GM12872 (cell line): ENCODE measurements at regions not wholly inside any gene's neighbourhood (a gene's known extent, or its start where the extent isn't known, plus 50 kb on each side); places are given as distances from the start of the nearest gene placed in this dataset.

Experiments
- TF ChIP-seq, protein P1 (sequence below): IDR thresholded peaks from 3 replicates; pipeline ENCODE4 v1.5.1; 2011; ENCODE audit warnings: low read depth, mild to moderate bottlenecking, low read length, moderate library complexity; ENCODE audit not compliant: insufficient read depth

DNA sequence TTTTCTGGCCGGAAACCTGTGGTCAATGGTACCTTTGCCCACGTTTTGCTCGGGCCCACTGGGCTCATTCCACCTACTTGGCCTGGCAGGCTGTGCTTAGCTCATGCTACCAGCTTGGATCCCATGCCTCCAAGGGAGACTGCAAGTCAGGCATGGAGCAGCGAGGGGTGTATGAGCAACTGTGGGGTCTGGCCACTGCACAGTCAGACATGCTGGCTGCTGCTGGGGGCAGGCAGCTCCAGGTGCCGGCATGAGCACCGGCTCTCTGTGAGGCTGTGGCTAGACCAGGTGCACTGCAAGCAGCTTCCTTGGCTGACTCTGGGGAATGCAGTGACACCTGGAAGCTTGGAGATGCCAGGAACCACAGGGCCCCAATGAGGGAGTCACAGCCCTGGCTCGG, 161.1 kb upstream of the DUSP10 start:
- TF ChIP-seq, protein P1, sequence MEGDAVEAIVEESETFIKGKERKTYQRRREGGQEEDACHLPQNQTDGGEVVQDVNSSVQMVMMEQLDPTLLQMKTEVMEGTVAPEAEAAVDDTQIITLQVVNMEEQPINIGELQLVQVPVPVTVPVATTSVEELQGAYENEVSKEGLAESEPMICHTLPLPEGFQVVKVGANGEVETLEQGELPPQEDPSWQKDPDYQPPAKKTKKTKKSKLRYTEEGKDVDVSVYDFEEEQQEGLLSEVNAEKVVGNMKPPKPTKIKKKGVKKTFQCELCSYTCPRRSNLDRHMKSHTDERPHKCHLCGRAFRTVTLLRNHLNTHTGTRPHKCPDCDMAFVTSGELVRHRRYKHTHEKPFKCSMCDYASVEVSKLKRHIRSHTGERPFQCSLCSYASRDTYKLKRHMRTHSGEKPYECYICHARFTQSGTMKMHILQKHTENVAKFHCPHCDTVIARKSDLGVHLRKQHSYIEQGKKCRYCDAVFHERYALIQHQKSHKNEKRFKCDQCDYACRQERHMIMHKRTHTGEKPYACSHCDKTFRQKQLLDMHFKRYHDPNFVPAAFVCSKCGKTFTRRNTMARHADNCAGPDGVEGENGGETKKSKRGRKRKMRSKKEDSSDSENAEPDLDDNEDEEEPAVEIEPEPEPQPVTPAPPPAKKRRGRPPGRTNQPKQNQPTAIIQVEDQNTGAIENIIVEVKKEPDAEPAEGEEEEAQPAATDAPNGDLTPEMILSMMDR, result no peak

DNA sequence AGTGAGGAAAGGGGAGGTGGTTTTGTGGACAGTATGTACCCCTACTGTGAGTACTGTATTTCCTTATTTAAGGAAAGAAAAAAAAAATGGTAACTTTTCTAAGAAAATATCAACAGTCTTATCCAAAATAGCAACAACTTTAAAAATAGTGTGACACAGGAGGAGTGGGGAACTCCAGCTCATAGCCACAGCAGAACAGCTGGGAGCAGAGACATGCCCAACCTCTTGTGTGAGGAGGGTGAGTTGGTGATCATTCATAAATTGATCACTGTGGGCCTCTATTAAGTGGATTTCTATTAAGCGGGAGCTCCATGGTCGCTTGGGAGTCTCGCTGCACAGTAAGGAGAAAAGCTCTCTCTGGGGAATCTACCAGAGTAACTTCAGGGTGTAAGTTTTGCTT, 158.8 kb upstream of the DUSP10 start:
- TF ChIP-seq, protein P1, result no peak

DNA sequence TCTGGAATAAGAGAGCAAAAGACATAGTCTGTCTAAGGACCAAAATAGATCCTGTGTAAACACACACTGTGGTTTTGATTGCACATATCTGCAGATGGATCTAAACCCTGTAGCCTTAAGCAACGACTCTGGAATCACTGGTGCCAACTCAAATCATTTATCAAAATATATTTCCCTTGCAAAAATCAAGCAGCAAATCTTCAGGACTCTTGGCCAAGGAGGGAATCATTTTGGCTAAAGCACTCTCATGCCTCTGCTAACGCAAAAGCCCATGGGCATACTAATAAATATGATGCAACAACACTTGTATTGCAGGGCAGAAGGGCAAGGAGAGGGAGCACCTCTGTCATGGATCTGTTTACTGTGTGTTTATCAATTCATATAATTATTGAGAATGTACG, 155.4 kb upstream of the DUSP10 start:
- TF ChIP-seq, protein P1, result no peak

DNA sequence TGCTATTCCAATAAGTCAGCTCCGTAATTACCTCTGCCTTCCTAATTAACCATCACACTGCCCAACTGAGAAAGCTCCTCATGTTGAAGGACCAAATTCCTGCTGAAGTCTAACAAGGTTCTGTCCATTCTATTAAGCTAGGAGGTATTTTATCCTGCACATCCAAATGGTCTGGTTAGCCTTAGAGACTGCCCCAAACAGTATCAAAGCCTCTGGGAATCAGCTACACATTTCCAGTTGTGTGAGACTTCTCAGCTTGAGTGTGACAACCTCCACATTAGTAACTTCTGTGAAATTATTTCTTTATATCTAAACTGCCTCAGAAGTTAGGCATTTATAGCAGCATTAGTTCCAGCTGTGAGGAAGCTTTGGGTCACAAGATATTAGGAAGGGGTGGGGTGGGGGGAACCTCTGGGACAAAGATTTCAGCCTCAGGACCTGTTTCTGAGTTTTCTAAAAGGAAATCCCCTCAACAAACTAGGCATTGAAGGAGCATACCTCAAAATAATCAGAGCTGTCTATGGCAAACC, 150.5 kb upstream of the DUSP10 start:
- TF ChIP-seq, protein P1, result no peak

DNA sequence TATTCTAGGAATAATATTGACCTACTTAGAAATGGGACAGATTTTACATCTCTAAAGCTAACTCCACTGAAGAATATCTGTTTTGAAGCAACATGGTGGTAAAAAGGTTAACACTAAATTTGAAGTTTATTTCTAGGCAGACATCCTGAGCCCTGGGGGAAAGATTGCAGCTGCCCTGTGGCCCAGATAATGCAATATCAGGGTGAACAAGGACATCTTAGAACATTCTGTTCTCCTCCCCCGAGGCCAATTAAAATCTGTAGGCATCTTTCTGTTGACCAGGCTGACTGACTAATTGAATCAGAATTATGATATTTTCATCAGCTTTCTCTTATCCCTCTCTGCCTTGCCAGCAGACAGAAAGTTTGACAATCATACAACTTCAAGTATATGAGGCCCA, 149.8 kb upstream of the DUSP10 start:
- TF ChIP-seq, protein P1, result no peak

DNA sequence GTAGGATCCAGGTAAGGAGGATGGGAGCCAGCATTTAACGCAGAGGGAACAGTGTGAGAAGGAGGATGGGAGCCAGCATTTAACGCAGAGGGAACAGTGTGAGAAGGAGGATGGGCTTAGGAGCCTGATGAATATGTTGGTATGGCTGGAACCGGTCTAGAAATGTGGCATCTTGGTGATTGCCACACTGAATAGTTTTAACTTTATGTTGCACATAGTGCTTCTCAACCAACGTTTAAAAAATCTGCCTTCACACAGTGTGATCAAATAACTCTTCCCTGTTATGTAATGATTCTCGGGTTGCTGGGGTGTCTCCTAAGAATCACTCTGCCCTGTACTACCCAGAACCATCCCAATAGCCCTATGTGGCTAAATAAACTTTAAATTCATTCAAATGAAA, 146.9 kb upstream of the DUSP10 start:
- TF ChIP-seq, protein P1, result no peak

DNA sequence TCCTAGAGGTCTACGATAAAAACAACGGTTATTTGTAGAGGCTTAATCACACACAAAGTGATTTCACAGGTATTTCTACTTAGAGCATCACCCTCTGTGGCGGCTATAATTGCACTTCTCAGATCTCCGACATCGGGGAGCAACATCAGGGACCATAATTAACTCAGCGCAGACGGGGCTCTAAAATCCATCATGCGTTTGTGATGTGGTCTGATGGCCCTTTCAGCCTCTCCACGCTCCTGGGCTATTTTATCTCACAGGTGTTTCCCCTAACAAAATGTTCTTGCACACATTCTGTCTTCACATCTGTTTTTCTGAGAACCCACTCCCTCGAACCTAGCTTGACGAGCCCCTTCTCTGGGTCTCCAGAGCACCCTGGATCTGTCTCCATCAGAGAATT, 146.3 kb upstream of the DUSP10 start:
- TF ChIP-seq, protein P1, result no peak

DNA sequence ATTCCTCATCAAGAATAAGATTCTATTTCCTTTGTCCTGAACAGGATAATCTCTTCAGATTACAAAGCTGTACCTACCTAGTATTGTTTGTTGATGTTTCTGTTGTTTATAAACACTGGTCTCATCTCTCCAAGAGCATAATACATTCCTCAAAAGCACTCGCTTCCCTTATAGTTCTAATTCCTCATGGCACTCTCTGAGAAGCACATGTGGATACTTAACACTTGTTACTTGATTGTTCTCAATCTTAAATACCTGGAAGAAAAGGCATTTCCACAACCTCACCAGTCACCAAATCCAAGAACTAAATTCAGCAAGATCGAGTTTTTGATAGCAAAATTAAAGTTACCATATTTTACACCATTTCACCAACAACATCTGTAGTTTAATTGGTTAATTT, 145.9 kb upstream of the DUSP10 start:
- TF ChIP-seq, protein P1, result no peak
